Suppressor macrophage (primary cell): ENCODE measurements at regions not wholly inside any gene's neighbourhood (a gene's known extent, or its start where the extent isn't known, plus 50 kb on each side); places are given as distances from the start of the nearest gene placed in this dataset.

Experiments
- DNase-seq, 4 experiments: peaks; one replicate each; pipeline ENCODE4 v3.0.0-alpha.2; 2020 to 2022

- DNase-seq, result no peak
Measured at GRCh38 chr4:58679886-58680285, 1569.7 kb upstream of the IGFBP7 start.

GRCh38 chr4:58679051-58679450 is 1568.9 kb upstream of the IGFBP7 start:
- no peak for DNase-seq

DNA sequence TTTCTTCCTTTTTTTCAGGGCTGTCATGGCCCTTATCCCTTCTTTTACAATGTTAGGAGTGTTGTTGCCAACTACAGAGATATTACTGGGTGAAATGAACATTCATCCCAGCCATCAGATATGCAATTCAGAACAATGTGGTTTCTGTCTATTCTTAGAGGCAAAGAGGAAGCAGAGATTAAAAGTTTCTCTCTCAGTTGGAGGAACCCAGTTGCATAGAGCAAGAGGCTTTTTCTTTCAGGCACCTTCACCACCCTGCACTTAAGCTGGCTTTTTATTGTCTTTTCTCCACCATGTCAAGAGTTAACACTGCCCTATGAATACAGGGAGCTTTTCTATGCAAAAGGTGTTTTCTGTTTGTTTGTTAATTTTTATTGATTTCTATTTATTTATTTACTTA is 1559.6 kb upstream of the IGFBP7 start:
- DNase-seq, result no peak

- DNase-seq, result no peak
Measured at GRCh38 chr4:58665649-58666048, 1555.5 kb upstream of the IGFBP7 start.

DNA sequence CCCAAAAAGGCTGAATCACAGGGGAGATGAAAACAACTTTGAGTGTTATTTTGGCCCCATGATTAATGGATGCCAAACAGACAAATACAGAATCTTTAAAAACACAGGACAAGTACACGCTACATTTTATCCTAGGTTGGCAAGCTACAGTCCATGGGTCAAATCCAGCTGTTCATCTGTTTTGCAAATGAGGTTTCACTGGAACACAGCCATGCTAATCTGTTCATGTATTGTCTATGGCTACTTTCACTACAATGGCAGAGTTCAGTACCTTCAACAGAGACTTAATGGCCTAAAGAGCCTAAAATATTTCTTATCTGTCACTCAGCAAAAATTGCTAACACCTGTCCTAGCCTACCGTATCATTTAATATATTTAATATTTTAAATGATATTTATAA is 1548.5 kb upstream of the IGFBP7 start:
- no peak for DNase-seq

- no peak for DNase-seq
Measured at GRCh38 chr4:58653251-58653650, 1543.1 kb upstream of the IGFBP7 start.

GRCh38 chr4:58649226-58649625 is 1539.0 kb upstream of the IGFBP7 start:
- no peak for DNase-seq

DNA sequence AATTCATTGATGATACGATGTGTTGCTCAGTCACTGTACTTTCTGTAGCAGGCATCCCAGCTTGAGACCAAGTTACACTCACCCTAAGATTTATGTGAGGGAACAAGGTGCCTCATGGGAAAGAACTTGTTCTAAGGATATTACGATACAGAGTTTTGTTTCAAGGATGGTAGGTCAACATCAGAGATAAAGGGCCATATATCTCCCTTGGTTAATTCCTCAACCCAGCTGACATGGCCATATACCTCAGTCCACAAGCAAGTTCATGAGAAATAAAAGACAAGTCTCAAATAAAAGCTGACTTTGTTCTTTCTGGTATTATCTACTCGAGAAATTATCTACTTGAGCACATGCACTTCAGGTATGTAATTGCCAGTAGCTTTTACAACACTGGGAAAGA is 1535.9 kb upstream of the IGFBP7 start:
- no peak for DNase-seq

- DNase-seq, result no peak
Measured at GRCh38 chr4:58644549-58644948, 1534.4 kb upstream of the IGFBP7 start.

DNA sequence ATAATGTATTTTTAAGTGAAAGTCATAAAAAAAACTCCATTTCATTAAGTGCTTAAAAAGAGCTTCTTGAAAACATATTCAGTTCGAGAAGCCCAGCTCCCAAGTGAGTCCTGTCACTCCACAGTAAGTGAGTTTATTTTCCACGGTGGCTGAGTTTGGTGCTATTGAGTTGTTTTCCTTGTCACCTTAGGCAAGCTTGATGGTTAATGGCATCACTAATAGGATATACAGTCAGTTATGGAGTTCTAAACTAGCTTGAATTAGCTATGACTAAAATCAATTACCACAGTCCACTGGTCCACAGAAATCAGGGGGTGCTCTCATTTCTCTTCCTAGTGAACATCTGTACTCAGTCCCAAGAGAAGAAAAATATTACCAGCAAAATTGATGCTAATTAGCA is 1526.2 kb upstream of the IGFBP7 start:
- DNase-seq, result no peak

- no peak for DNase-seq
Measured at GRCh38 chr4:58617226-58617625, 1507.0 kb upstream of the IGFBP7 start.

DNA sequence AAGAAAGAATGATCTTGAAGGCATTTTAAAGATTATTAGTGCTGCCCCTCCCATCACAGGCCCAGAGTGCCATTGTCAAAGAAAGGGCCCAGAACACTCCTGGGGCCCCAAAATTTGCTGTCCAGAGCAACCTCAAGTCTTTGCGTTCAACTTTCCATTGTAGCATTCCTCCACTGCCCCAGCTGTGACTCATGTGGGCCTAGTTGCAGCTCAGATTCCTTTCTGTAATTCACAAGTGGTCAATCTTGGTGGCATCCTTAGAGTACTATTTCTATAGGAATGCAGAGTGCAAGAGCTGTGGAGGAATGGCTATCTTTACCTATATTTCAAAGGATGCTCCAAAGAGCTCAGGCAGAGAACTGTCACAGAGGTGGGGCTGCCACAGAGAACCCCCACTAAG is 1500.8 kb upstream of the IGFBP7 start:
- no peak for DNase-seq

GRCh38 chr4:58606303-58606702 is 1496.1 kb upstream of the IGFBP7 start:
- DNase-seq, result no peak

GRCh38 chr4:58603951-58604350 is 1493.8 kb upstream of the IGFBP7 start:
- no peak for DNase-seq

GRCh38 chr4:58602731-58603359 is 1492.7 kb upstream of the IGFBP7 start:
- DNase-seq, result no peak

- DNase-seq, result no peak
Measured at GRCh38 chr4:58602022-58602421, 1491.8 kb upstream of the IGFBP7 start.

GRCh38 chr4:58600290-58600689 is 1490.1 kb upstream of the IGFBP7 start:
- DNase-seq, result no peak

- no peak for DNase-seq
Measured at GRCh38 chr4:58590722-58591121, 1480.5 kb upstream of the IGFBP7 start.

- DNase-seq, result no peak
Measured at GRCh38 chr4:58587856-58588255, 1477.7 kb upstream of the IGFBP7 start.

GRCh38 chr4:58566260-58566659 is 1456.1 kb upstream of the IGFBP7 start:
- DNase-seq, result no peak

GRCh38 chr4:58564695-58565475 is 1454.7 kb upstream of the IGFBP7 start:
- no peak for DNase-seq

DNA sequence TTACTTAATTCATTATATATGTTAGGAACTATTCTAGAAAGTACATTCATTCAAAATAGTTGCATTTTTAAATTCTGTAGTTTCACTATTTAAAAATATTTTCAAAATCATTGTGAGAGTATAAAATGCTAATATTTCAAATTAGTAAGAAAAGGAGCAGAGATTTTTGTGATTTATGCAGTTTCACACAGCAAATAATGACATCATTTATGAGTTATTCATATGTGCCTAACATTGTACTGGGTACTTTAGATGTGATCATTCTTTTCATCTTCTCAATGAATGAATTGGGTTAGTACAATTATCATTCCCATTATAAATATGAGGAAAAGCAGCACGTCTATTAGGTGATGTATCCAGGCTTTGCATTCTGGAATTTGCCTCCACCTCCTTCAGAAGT is 1451.0 kb upstream of the IGFBP7 start:
- DNase-seq, result no peak

GRCh38 chr4:58560736-58561135 is 1450.6 kb upstream of the IGFBP7 start:
- no peak for DNase-seq

- DNase-seq, result no peak
Measured at GRCh38 chr4:58553679-58554078, 1443.5 kb upstream of the IGFBP7 start.

GRCh38 chr4:58553031-58553430 is 1442.8 kb upstream of the IGFBP7 start:
- no peak for DNase-seq
